ENCODE measurements at regions not wholly inside any gene's neighbourhood (a gene's known extent, or its start where the extent isn't known, plus 50 kb on each side); places are given as distances from the start of the nearest gene placed in this dataset.
"Not testable (repeated sequence)": the region's sequence is repeated elsewhere in the genome, so short reads cannot be mapped to it uniquely, and the experiment has no call there.

DNA sequence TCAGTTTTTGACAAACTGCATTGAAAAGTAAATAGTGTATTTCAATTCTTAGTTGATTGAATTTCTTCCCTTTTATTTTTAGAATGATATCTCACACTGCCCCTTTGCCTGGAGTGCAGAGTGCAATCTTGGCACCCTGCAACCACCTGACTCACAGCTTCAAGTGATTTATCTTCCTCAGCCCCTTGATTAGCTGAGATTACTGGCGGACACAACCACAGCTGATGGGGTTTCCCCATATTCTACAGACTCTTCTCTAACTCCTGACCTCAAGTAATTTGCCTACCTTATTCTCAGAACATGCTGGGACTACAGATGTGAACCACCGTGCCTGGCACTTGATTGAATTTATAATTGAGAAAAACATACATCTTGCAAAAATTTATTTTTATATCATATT, 152.4 kb upstream of the TSPY4 start:
- H3K4me3 ChIP-seq (replicated peaks in 1 of 3; ENCODE audit: insufficient read depth in 1 of 3, low read depth in 2 of 3, low read length in 3 of 3); H3K36me3 ChIP-seq (replicated peaks in 1 of 2; ENCODE audit: control insufficient read depth in 1 of 2, insufficient read depth in 2 of 2, low read length in 2 of 2); POLR2A ChIA-PET; CTCF ChIA-PET (ENCODE audit: low intra/inter-chr PET ratio, low total read pairs); H3K4me2 ChIP-seq (ENCODE audit: low read depth, low read length); H2AFZ ChIP-seq (ENCODE audit: low read length); H3K9me3 ChIP-seq (ENCODE audit: low read length); H4K20me1 ChIP-seq (ENCODE audit: insufficient read depth, low read length); ATAC-seq; H3K27me3 ChIP-seq (ENCODE audit: control insufficient read depth in 1 of 2, insufficient read depth in 2 of 2, low read length in 2 of 2); H3K79me2 ChIP-seq (ENCODE audit: insufficient read depth, low read length); intact Hi-C loops (cut with micrococcal nuclease; ENCODE audit: unreplicated experiment); FAIRE-seq; H3K4me1 ChIP-seq (ENCODE audit: insufficient read depth, low read length); in situ Hi-C loops (cut with HindIII; ENCODE audit: extremely low pct_ligation_motif_present, low pct_unique_long_range_greater_than_20kb); H3K27ac ChIP-seq (ENCODE audit: extremely low read length, insufficient read depth, low read length); H3K9ac ChIP-seq (ENCODE audit: insufficient read depth, low read depth, low read length); BruUV-seq (replicated peaks); DNase-seq (ENCODE audit: low spot score): not testable (repeated sequence)
- 72% methylated on average over 2 of the region's 2 CpGs for WGBS (ENCODE audit: low lambda C conversion rate)

DNA sequence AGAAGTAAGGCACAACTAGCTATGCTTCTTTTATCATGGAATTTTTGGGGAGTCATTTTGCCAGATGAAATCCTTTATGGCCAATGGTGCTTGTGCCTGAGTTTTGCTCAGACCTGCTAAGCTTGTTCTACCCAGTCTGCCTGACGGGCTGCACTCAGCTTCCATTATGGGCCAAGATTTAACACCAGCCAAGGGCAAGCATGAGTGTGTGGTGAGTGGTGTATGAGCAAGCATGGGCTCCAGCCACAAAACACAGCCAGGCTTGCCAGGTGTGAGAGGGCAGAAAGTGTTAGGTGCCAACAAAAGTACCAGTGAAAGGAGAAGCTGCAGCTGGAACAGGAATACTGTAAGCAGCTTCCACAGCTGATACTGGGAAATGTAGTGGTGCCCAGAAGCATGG, 130.2 kb upstream of the TSPY4 start:
- BruUV-seq (replicated peaks): not testable (repeated sequence)
- WGBS (ENCODE audit: low lambda C conversion rate): no CpG with 5 or more reads among the region's 1 CpG

GRCh38 chrY:9226409-9226808, 110.9 kb upstream of the TSPY4 start:
- no peak overlapping the region for H3K27ac ChIP-seq (ENCODE audit: extremely low read length, insufficient read depth, low read length)
- CTCF ChIA-PET (ENCODE audit: low intra/inter-chr PET ratio, low total read pairs): no interaction called here
- no peak for TF ChIP-seq PAXIP1 (CRISPR knock-in tag; conservative IDR thresholded peaks at IDR 0.05)

More for the DNA sequence above, 130.2 kb upstream of the TSPY4 start:
- H3K4me3 ChIP-seq (replicated peaks in 1 of 3; ENCODE audit: insufficient read depth in 1 of 3, low read depth in 2 of 3, low read length in 3 of 3); ATAC-seq; in situ Hi-C loops (cut with HindIII; ENCODE audit: extremely low pct_ligation_motif_present, low pct_unique_long_range_greater_than_20kb); intact Hi-C loops (cut with micrococcal nuclease; ENCODE audit: unreplicated experiment); H3K36me3 ChIP-seq (replicated peaks in 1 of 2; ENCODE audit: control insufficient read depth in 1 of 2, insufficient read depth in 2 of 2, low read length in 2 of 2); H3K27ac ChIP-seq (ENCODE audit: extremely low read length, insufficient read depth, low read length); H3K4me2 ChIP-seq (ENCODE audit: low read depth, low read length); H2AFZ ChIP-seq (ENCODE audit: low read length); POLR2A ChIA-PET; DNase-seq (ENCODE audit: low spot score); CTCF ChIA-PET (ENCODE audit: low intra/inter-chr PET ratio, low total read pairs); H4K20me1 ChIP-seq (ENCODE audit: insufficient read depth, low read length); H3K27me3 ChIP-seq (ENCODE audit: control insufficient read depth in 1 of 2, insufficient read depth in 2 of 2, low read length in 2 of 2); H3K79me2 ChIP-seq (ENCODE audit: insufficient read depth, low read length); H3K4me1 ChIP-seq (ENCODE audit: insufficient read depth, low read length); FAIRE-seq; H3K9me3 ChIP-seq (ENCODE audit: low read length); H3K9ac ChIP-seq (ENCODE audit: insufficient read depth, low read depth, low read length): not testable (repeated sequence)

More at GRCh38 chrY:9226409-9226808, 110.9 kb upstream of the TSPY4 start:
- intact Hi-C loops (cut with micrococcal nuclease; ENCODE audit: unreplicated experiment) (no loop called here), in situ Hi-C loops (cut with HindIII; ENCODE audit: extremely low pct_ligation_motif_present, low pct_unique_long_range_greater_than_20kb) (no loop called here)
- no peak overlapping the region for H3K9ac ChIP-seq (ENCODE audit: insufficient read depth, low read depth, low read length)
- no peaks in the 10 kb centered on the region for H3K36me3 ChIP-seq (replicated peaks in 1 of 2; ENCODE audit: control insufficient read depth in 1 of 2, insufficient read depth in 2 of 2, low read length in 2 of 2)
- no peaks in the 10 kb centered on the region for H3K27me3 ChIP-seq (ENCODE audit: control insufficient read depth in 1 of 2, insufficient read depth in 2 of 2, low read length in 2 of 2)
- no peak for FAIRE-seq
- H3K4me3 ChIP-seq (replicated peaks in 1 of 3; ENCODE audit: insufficient read depth in 1 of 3, low read depth in 2 of 3, low read length in 3 of 3): no peak overlapping the region
- WGBS (ENCODE audit: low lambda C conversion rate): no CpG with 5 or more reads among the region's 1 CpG
- POLR2A ChIA-PET: no interaction called here
- DNase-seq (ENCODE audit: low spot score): no peak
- BruUV-seq (replicated peaks): no TSS peak
- H3K4me2 ChIP-seq (ENCODE audit: low read depth, low read length): no peak overlapping the region
- no peaks in the 10 kb centered on the region for H3K79me2 ChIP-seq (ENCODE audit: insufficient read depth, low read length)
- H2AFZ ChIP-seq (ENCODE audit: low read length): no peak overlapping the region
- no peaks in the 10 kb centered on the region for H3K4me1 ChIP-seq (ENCODE audit: insufficient read depth, low read length)
- ATAC-seq: no peak
- no peaks in the 10 kb centered on the region for H4K20me1 ChIP-seq (ENCODE audit: insufficient read depth, low read length)
- no peaks in the 10 kb centered on the region for H3K9me3 ChIP-seq (ENCODE audit: low read length)

Measured in HepG2 (cell line).